Nephron progenitor cell (in vitro differentiated cells): ENCODE measurements at regions not wholly inside any gene's neighbourhood (a gene's known extent, or its start where the extent isn't known, plus 50 kb on each side); places are given as distances from the start of the nearest gene placed in this dataset.

Source experiments
- DNase-seq: peaks from one replicate; pipeline ENCODE4 v3.0.0; 2021
- H3K27ac Mint-ChIP-seq: 2 replicates; pipeline ENCODE4 v1.8.0; 2021; ENCODE audit warnings: mild to moderate bottlenecking, moderate library complexity, mixed read lengths
- H3K27me3 Mint-ChIP-seq: 2 replicates; pipeline ENCODE4 v1.8.0; 2021; ENCODE audit warnings: mild to moderate bottlenecking, low read depth, mixed read lengths; ENCODE audit not compliant: poor library complexity
- H3K36me3 Mint-ChIP-seq: 2 replicates; pipeline ENCODE4 v1.8.0; 2021; ENCODE audit warnings: low read depth, mixed read lengths
- H3K4me1 Mint-ChIP-seq: 2 replicates; pipeline ENCODE4 v1.8.0; 2021; ENCODE audit warnings: mixed read lengths
- H3K4me3 Mint-ChIP-seq: 2 replicates; pipeline ENCODE4 v1.8.0; 2021; ENCODE audit warnings: mild to moderate bottlenecking, moderate library complexity, mixed read lengths
- H3K9me3 Mint-ChIP-seq: 2 replicates; pipeline ENCODE4 v1.8.0; 2021; ENCODE audit warnings: mild to moderate bottlenecking, moderate library complexity, mixed read lengths
- CTCF ChIP-seq: fragments of 200-600 bp; sonication (generic); IDR thresholded peaks from 2 replicates; pipeline ENCODE4 v1.5.0; 2021; ENCODE audit warnings: antibody characterized with exemption

DNA sequence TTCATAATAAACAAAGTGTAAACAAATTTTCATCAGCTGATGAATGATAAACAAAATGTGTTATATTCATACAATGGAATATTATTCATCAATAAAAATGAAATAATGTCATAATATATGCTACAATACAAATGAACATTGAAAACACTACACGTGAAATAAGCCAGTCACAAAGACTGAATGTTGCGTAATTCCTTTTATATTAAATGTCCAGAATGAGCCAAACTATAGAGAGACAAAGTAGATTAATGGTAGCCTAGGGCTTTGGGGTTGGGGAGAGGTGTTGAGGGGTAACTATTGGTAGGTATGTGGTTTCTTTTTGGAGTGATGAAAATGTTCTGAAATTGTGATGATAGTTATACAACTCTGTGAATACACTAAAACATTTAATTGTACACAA lies 292.9 kb upstream of the PDZRN3 start:
- Mint-ChIP-seq H3K27me3 (peaks cover 12% of the 10 kb centered on the region), H3K4me3 (no peak overlapping the region), H3K36me3 (no peaks in the 10 kb centered on the region), H3K27ac (no peak overlapping the region), H3K9me3 (peaks cover 5% of the 10 kb centered on the region), H3K4me1 (no peaks in the 10 kb centered on the region)
- TF ChIP-seq CTCF = no peak
- no peak for DNase-seq

DNA sequence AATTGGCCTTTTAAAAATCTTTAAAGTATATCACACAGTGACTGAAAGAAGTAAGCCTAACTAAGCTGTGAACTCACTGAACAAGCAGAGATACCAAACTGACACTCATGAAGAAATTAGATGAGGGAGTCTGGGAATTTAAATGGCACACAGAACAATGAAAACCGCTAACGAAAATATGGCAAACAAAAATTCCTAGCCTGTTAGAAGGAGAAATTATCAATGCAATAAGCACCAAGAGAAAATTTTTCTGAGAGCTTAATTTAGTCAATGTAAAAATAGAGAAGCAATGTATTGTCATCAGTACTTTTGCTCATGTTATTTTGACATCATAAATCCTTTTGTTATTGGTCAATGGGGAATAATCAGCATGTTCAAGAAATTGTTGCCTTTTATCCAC lies 291.1 kb upstream of the PDZRN3 start:
- no peak for TF ChIP-seq CTCF

GRCh38 chr3:73908218-73908617 lies 283.5 kb upstream of the PDZRN3 start:
- Mint-ChIP-seq H3K36me3 (no peaks in the 10 kb centered on the region), H3K4me1 (no peaks in the 10 kb centered on the region), H3K4me3 (no peak overlapping the region), H3K27me3 (peaks cover 2% of the 10 kb centered on the region), H3K9me3 (no peaks in the 10 kb centered on the region), H3K27ac (no peak overlapping the region)
- no peak for TF ChIP-seq CTCF
- no peak for DNase-seq

More for the DNA sequence above, 291.1 kb upstream of the PDZRN3 start:
- Mint-ChIP-seq H3K4me1 (no peaks in the 10 kb centered on the region), H3K36me3 (no peaks in the 10 kb centered on the region), H3K9me3 (peaks cover 5% of the 10 kb centered on the region), H3K27ac (no peak overlapping the region), H3K4me3 (no peak overlapping the region), H3K27me3 (peaks cover 12% of the 10 kb centered on the region)
- DNase-seq = no peak

DNA sequence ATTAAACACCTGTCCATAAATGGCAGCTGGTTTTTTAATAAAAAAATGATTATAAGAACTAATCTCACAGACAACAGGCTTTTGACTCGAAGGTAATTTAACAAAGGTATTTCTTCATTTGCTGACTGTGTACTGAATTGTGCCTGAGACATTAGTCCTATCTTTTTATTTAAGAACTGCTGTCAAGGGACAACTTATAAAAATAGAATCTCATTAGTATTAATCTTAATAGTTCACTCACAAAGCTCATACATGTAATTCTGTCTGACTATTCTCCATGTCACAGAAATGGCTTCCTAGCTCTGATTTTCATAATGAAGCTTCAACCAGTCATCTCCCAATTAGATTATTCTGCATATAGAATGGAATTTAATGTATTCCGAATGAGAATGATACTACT lies 276.9 kb upstream of the PDZRN3 start:
- H3K4me3 Mint-ChIP-seq = no peak overlapping the region
- H3K4me1 Mint-ChIP-seq = no peaks in the 10 kb centered on the region
- no peak for DNase-seq
- H3K9me3 Mint-ChIP-seq = no peaks in the 10 kb centered on the region
- no peak overlapping the region for H3K27ac Mint-ChIP-seq
- H3K27me3 Mint-ChIP-seq = peaks cover 6% of the 10 kb centered on the region
- no peak for TF ChIP-seq CTCF
- H3K36me3 Mint-ChIP-seq = no peaks in the 10 kb centered on the region

GRCh38 chr3:73894474-73895213 lies 269.9 kb upstream of the PDZRN3 start:
- DNase-seq = no peak
- Mint-ChIP-seq H3K36me3 (no peaks in the 10 kb centered on the region), H3K4me1 (no peaks in the 10 kb centered on the region), H3K9me3 (no peaks in the 10 kb centered on the region), H3K4me3 (no peak overlapping the region), H3K27ac (no peak overlapping the region), H3K27me3 (peaks cover 9% of the 10 kb centered on the region)
- TF ChIP-seq CTCF = no peak

DNA sequence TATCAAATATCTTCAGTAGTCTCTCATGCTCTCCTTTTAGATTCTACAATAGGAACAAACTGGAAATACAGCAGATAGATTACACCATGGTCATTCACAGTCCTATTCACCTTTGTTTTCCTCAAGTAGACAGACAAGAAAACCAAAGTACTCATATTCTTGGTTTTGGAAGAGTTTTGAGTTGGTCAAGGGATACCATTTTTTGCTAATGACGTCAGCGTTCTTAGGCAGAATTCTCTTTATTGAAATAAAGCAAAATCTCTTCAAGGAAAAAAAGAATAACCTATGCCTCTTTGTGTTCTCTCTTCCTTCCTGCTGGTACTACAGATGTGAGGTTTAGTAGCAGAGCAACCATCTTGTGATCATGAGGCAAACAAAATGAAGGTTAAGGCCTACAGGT lies 268.3 kb upstream of the PDZRN3 start:
- no peaks in the 10 kb centered on the region for H3K4me1 Mint-ChIP-seq
- TF ChIP-seq CTCF = no peak
- H3K27me3 Mint-ChIP-seq = peaks cover 9% of the 10 kb centered on the region
- no peaks in the 10 kb centered on the region for H3K36me3 Mint-ChIP-seq
- no peak overlapping the region for H3K27ac Mint-ChIP-seq
- H3K4me3 Mint-ChIP-seq = no peak overlapping the region
- no peak for DNase-seq
- no peaks in the 10 kb centered on the region for H3K9me3 Mint-ChIP-seq
